ENCODE measurements at regions not wholly inside any gene's neighbourhood (a gene's known extent, or its start where the extent isn't known, plus 50 kb on each side); places are given as distances from the start of the nearest gene placed in this dataset.

DNA sequence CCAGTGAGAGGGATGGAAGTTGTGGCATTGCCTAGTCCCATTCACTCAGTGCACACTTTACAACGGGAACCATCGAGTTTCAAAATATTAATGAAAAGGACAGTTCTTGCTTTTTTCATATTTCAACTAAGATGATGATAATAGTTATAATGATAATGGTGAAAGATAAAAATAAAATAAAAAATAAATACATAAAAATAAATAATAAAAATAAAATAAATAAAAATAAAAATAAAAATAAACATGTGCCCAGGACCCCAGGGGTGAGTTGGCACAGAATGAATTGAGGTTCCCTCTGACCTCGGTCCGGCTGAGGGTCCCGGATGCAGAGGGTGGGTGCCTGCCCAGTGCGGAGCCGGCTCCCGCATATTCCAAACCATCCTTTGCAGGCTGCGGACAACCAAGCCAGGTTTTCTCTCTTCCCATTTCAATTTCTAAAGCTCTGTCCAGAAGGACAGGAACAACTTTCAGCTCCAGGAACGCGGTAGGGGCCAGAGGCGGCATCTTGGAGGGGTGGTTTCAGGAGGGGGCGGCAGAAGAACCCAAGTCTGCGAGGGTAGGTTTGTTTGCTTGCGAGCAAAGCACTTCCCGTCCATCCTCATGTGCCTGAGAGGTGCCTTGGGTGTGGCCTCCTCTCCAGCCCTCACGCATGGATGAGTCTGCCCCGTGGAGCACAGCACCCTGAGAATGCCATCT lies 236.8 kb downstream of the DLL1 start:
- Histone ChIP-seq H3K4me1 (ENCODE audit: control insufficient read depth, insufficient read depth, low read length) (no peaks in the 10 kb centered on the region), H3K27me3 (ENCODE audit: control insufficient read depth, insufficient read depth, low read length) (no peaks in the 10 kb centered on the region), H3K4me3 (ENCODE audit: low read depth, low read length) (no peak overlapping the region), H3K36me3 (ENCODE audit: control insufficient read depth, insufficient read depth, low read length) (no peaks in the 10 kb centered on the region), H3K9me3 (ENCODE audit: control insufficient read depth, insufficient read depth, low read depth, low read length) (peaks cover 7% of the 10 kb centered on the region; the same call in 1 of the 2 replicates), H3K27ac (ENCODE audit: low read depth, low read length) (no peak overlapping the region), H3K9ac (ENCODE audit: low read length) (no peak overlapping the region)

GRCh38 chr6:170052991-170053821 lies 237.7 kb downstream of the DLL1 start:
- no peak overlapping the region for H3K4me3 ChIP-seq (ENCODE audit: low read depth, low read length)
- H3K36me3 ChIP-seq (ENCODE audit: control insufficient read depth, insufficient read depth, low read length), result no peaks in the 10 kb centered on the region
- no peak overlapping the region for H3K9ac ChIP-seq (ENCODE audit: low read length)
- H3K9me3 ChIP-seq (ENCODE audit: control insufficient read depth, insufficient read depth, low read depth, low read length), result peaks cover 7% of the 10 kb centered on the region; the same call in 1 of the 2 replicates
- H3K4me1 ChIP-seq (ENCODE audit: control insufficient read depth, insufficient read depth, low read length), result no peaks in the 10 kb centered on the region
- no peak overlapping the region for H3K27ac ChIP-seq (ENCODE audit: low read depth, low read length)
- H3K27me3 ChIP-seq (ENCODE audit: control insufficient read depth, insufficient read depth, low read length), result no peaks in the 10 kb centered on the region

DNA sequence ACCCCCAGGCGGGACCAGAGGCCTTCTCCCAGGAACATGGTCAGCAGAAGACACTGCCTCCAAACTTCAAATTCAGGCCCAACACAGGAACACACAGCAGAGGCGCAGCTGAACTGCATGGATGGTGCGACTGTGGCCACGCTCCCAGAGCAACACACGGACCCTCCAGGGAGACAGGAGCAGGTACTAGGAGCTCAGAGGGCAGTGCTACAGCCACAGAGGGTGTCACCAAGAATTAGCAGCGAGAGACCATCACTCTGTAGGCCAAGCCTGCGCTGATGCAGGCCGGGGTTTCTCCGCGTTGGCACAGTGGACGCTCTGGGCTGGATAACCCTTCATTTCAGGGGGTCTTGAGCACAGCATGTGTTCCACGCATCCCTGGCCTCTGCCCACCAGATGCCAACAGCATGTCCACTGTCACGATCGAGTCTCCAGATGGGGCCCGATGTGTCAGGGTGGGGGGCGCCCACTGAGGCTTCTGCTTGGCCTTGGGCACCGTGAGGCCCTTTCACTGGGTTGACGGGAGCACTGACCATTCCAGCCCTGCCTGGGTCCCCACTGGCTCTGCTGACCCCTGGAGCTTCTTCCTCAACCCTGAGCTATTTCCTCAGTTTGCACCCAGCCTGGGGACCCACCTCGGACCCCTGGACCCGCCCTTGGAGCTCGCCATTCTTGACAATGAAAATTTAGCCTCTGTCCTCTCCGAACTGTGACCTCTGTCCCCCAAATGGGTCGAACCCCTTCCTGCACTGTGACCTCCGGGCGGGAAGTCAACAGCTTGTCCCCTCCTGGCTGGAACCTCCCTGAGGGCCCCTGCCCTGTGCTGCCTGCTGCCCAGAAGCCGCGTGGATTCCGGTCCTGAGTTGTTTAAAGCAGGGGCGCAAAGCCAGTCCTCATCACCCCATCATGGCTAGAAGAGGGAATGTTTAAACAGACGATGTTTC lies 239.4 kb downstream of the DLL1 start:
- H3K9me3 ChIP-seq (ENCODE audit: control insufficient read depth, insufficient read depth, low read depth, low read length), result peaks cover 7% of the 10 kb centered on the region; the same call in 1 of the 2 replicates
- no peaks in the 10 kb centered on the region for H3K4me1 ChIP-seq (ENCODE audit: control insufficient read depth, insufficient read depth, low read length)
- H3K36me3 ChIP-seq (ENCODE audit: control insufficient read depth, insufficient read depth, low read length), result no peaks in the 10 kb centered on the region
- no peak overlapping the region for H3K4me3 ChIP-seq (ENCODE audit: low read depth, low read length)
- H3K27me3 ChIP-seq (ENCODE audit: control insufficient read depth, insufficient read depth, low read length), result no peaks in the 10 kb centered on the region
- H3K9ac ChIP-seq (ENCODE audit: low read length), result no peak overlapping the region
- H3K27ac ChIP-seq (ENCODE audit: low read depth, low read length), result no peak overlapping the region

- H3K4me3 ChIP-seq (ENCODE audit: low read depth, low read length), result no peak overlapping the region
- H3K9me3 ChIP-seq (ENCODE audit: control insufficient read depth, insufficient read depth, low read depth, low read length), result peaks cover 7% of the 10 kb centered on the region; the same call in 1 of the 2 replicates
- no peak overlapping the region for H3K27ac ChIP-seq (ENCODE audit: low read depth, low read length)
- H3K27me3 ChIP-seq (ENCODE audit: control insufficient read depth, insufficient read depth, low read length), result no peaks in the 10 kb centered on the region
- no peaks in the 10 kb centered on the region for H3K36me3 ChIP-seq (ENCODE audit: control insufficient read depth, insufficient read depth, low read length)
- no peak overlapping the region for H3K9ac ChIP-seq (ENCODE audit: low read length)
- no peaks in the 10 kb centered on the region for H3K4me1 ChIP-seq (ENCODE audit: control insufficient read depth, insufficient read depth, low read length)
Measured at GRCh38 chr6:170050591-170051041, 240.3 kb downstream of the DLL1 start.

- no peak overlapping the region for H3K4me3 ChIP-seq (ENCODE audit: low read depth, low read length)
- no peak overlapping the region for H3K9ac ChIP-seq (ENCODE audit: low read length)
- no peaks in the 10 kb centered on the region for H3K36me3 ChIP-seq (ENCODE audit: control insufficient read depth, insufficient read depth, low read length)
- no peaks in the 10 kb centered on the region for H3K4me1 ChIP-seq (ENCODE audit: control insufficient read depth, insufficient read depth, low read length)
- H3K27ac ChIP-seq (ENCODE audit: low read depth, low read length), result no peak overlapping the region
- H3K27me3 ChIP-seq (ENCODE audit: control insufficient read depth, insufficient read depth, low read length), result no peaks in the 10 kb centered on the region
- peaks cover 7% of the 10 kb centered on the region; the same call in 1 of the 2 replicates for H3K9me3 ChIP-seq (ENCODE audit: control insufficient read depth, insufficient read depth, low read depth, low read length)
Measured at GRCh38 chr6:170049641-170050561, 241.0 kb downstream of the DLL1 start.

DNA sequence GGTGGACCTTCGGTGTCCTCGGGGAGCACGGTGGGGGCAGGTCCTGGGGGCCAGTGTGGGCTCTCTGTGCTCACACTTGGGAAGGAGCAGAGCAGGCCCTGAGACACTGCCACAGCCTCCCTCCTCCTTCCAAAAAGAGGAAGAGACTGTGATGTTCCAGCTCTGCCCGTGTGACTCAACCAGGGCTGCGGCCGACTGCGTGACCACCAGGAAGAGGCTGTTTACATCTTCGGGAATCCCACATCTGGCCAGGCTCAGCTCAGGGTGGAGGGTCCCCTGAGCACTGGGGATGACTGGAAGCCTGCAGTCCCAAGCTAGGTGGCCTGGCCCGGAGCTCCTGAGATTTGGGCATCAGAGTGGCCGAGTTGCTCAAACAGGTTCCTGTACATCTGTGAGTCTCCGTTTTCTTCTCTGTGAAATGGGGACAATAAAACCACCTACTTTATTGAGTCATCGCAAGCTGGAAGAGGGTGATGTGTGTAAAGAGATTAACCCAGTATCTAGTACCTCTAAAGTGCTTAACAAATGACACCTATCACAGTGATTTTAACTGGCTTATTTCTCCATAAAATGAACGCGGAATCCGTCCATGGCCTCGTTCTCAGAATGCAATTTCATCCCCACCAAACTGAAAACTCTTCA lies 242.1 kb downstream of the DLL1 start:
- H3K27ac ChIP-seq (ENCODE audit: low read depth, low read length), result no peak overlapping the region
- H3K4me1 ChIP-seq (ENCODE audit: control insufficient read depth, insufficient read depth, low read length), result no peaks in the 10 kb centered on the region
- H3K36me3 ChIP-seq (ENCODE audit: control insufficient read depth, insufficient read depth, low read length), result no peaks in the 10 kb centered on the region
- H3K9me3 ChIP-seq (ENCODE audit: control insufficient read depth, insufficient read depth, low read depth, low read length), result peaks cover 3% of the 10 kb centered on the region; the same call in 1 of the 2 replicates
- no peak overlapping the region for H3K4me3 ChIP-seq (ENCODE audit: low read depth, low read length)
- H3K27me3 ChIP-seq (ENCODE audit: control insufficient read depth, insufficient read depth, low read length), result no peaks in the 10 kb centered on the region
- H3K9ac ChIP-seq (ENCODE audit: low read length), result no peak overlapping the region

DNA sequence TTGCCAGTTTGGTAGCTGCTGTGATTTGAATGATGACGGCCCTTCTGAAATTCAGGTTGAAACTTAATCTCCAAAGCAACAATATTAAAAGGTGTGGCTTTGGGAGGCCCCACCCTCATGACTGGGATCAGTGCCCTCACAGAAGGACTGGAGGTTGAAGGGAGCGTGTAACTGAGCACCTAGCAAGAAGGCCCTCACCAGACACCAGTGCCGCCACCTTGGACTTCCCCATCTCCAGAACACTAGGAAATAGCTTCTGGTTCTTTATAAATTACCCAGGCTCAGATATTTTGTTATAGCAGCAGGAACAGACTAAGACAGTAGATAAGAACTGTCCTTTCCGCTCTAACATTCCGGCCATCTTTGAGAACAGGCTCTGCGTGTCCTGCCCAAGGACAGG lies 243.1 kb downstream of the DLL1 start:
- Histone ChIP-seq H3K36me3 (ENCODE audit: control insufficient read depth, insufficient read depth, low read length) (no peaks in the 10 kb centered on the region), H3K9ac (ENCODE audit: low read length) (no peak overlapping the region), H3K9me3 (ENCODE audit: control insufficient read depth, insufficient read depth, low read depth, low read length) (no peaks in the 10 kb centered on the region), H3K27ac (ENCODE audit: low read depth, low read length) (no peak overlapping the region), H3K4me3 (ENCODE audit: low read depth, low read length) (no peak overlapping the region), H3K27me3 (ENCODE audit: control insufficient read depth, insufficient read depth, low read length) (no peaks in the 10 kb centered on the region), H3K4me1 (ENCODE audit: control insufficient read depth, insufficient read depth, low read length) (no peaks in the 10 kb centered on the region)

GRCh38 chr6:170046791-170047626 lies 243.9 kb downstream of the DLL1 start:
- no peaks in the 10 kb centered on the region for H3K36me3 ChIP-seq (ENCODE audit: control insufficient read depth, insufficient read depth, low read length)
- H3K27ac ChIP-seq (ENCODE audit: low read depth, low read length), result no peak overlapping the region
- no peak overlapping the region for H3K4me3 ChIP-seq (ENCODE audit: low read depth, low read length)
- H3K9ac ChIP-seq (ENCODE audit: low read length), result no peak overlapping the region
- no peaks in the 10 kb centered on the region for H3K27me3 ChIP-seq (ENCODE audit: control insufficient read depth, insufficient read depth, low read length)
- no peaks in the 10 kb centered on the region for H3K4me1 ChIP-seq (ENCODE audit: control insufficient read depth, insufficient read depth, low read length)
- no peaks in the 10 kb centered on the region for H3K9me3 ChIP-seq (ENCODE audit: control insufficient read depth, insufficient read depth, low read depth, low read length)

DNA sequence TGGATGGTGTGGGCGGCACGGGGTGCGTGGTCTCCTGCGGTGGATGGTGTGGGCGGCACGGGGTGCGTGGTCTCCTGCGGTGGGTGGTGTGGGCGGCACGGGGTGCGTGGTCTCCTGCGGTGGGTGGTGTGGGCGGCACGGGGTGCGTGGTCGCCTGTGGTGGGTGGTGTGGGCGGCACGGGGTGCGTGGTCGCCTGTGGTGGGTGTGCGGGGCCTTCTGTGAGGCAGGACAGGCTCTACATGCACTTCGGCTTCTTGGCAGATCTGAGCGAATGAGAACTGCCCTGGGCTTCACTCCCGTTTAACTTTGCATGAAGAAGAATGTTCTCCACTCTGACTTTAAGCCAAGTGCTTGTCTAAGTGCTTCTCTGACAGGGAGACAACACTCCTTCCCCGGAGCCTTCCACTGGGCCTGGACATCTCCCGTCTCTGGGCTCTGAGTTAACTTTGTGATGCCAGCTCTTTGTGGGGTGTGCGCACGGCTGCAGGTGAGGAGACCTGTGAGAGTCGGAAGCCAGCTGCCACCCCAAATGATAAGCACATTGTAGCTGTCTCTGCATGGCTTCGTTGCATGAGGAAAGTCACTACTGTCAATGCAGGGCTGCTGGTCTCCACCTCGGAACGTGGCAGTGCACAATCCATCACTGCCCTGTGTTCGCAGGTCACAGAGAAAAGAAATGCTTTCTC lies 244.8 kb downstream of the DLL1 start:
- Histone ChIP-seq H3K9ac (ENCODE audit: low read length) (no peak overlapping the region), H3K4me1 (ENCODE audit: control insufficient read depth, insufficient read depth, low read length) (no peaks in the 10 kb centered on the region), H3K4me3 (ENCODE audit: low read depth, low read length) (no peak overlapping the region), H3K27ac (ENCODE audit: low read depth, low read length) (no peak overlapping the region), H3K9me3 (ENCODE audit: control insufficient read depth, insufficient read depth, low read depth, low read length) (no peaks in the 10 kb centered on the region), H3K36me3 (ENCODE audit: control insufficient read depth, insufficient read depth, low read length) (no peaks in the 10 kb centered on the region), H3K27me3 (ENCODE audit: control insufficient read depth, insufficient read depth, low read length) (no peaks in the 10 kb centered on the region)
